Neuronal stem cell (in vitro differentiated cells): ENCODE measurements at regions not wholly inside any gene's neighbourhood (a gene's known extent, or its start where the extent isn't known, plus 50 kb on each side); places are given as distances from the start of the nearest gene placed in this dataset.
"Not testable (repeated sequence)": the region's sequence is repeated elsewhere in the genome, so short reads cannot be mapped to it uniquely, and the experiment has no call there.

Experiments used
- DNase-seq: peaks from one replicate; pipeline ENCODE4 v3.0.0-alpha.2; 2013; ENCODE audit warnings: low spot score
- H2AFZ ChIP-seq: one replicate; pipeline ENCODE4 v1.6.1; 2013; ENCODE audit warnings: mild to moderate bottlenecking, low read length, inconsistent platforms
- H2AK5ac ChIP-seq: 2 replicates; pipeline ENCODE4 v1.6.1; 2013; ENCODE audit warnings: low read depth, mild to moderate bottlenecking, inconsistent platforms, low read length, moderate library complexity, mixed read lengths
- H2BK120ac ChIP-seq: 2 replicates; pipeline ENCODE4 v1.6.1; 2013; ENCODE audit warnings: low read depth, mild to moderate bottlenecking, inconsistent platforms, low read length, moderate library complexity, mixed read lengths
- H2BK12ac ChIP-seq: one replicate; pipeline ENCODE4 v1.6.1; 2013; ENCODE audit warnings: low read length, inconsistent platforms
- H2BK15ac ChIP-seq: 2 replicates; pipeline ENCODE4 v1.6.1; 2013; ENCODE audit warnings: mild to moderate bottlenecking, low read length, inconsistent platforms, mixed read lengths
- H2BK5ac ChIP-seq: one replicate; pipeline ENCODE4 v1.6.1; 2013; ENCODE audit warnings: inconsistent platforms, mild to moderate bottlenecking, low read length, moderate library complexity
- H3K14ac ChIP-seq: one replicate; pipeline ENCODE4 v1.6.1; 2013; ENCODE audit warnings: low read length, inconsistent platforms
- H3K18ac ChIP-seq: 2 replicates; pipeline ENCODE4 v1.6.1; 2013; ENCODE audit warnings: low read length, inconsistent platforms
- H3K23ac ChIP-seq: 2 replicates; pipeline ENCODE4 v1.6.1; 2013; ENCODE audit warnings: low read depth, mild to moderate bottlenecking, mixed read lengths, low read length, inconsistent platforms; ENCODE audit not compliant: poor library complexity
- H3K27ac ChIP-seq: replicated peaks from 3 replicates; pipeline ENCODE4 v1.5.1; 2013; ENCODE audit warnings: low read length, inconsistent platforms
- H3K27me3 ChIP-seq, 3 experiments: 2 replicates each; pipeline ENCODE4 v1.6.1; 2013; ENCODE audit warnings: low read length in 3 of 3, mild to moderate bottlenecking in 2 of 3, inconsistent platforms in 1 of 3, low read depth in 1 of 3, mixed read lengths in 1 of 3, moderate library complexity in 1 of 3; ENCODE audit not compliant: control insufficient read depth in 3 of 3, insufficient read depth in 3 of 3
- H3K36me3 ChIP-seq, 2 donors: replicated peaks in 1 of 2; 2 replicates each; pipeline ENCODE4 v1.6.1; 2013; ENCODE audit warnings: low read length in 2 of 2; ENCODE audit not compliant: control insufficient read depth in 2 of 2, insufficient read depth in 2 of 2
- H3K4ac ChIP-seq: 2 replicates; pipeline ENCODE4 v1.6.1; 2013; ENCODE audit warnings: inconsistent platforms, mild to moderate bottlenecking, low read length, moderate library complexity
- H3K4me1 ChIP-seq, 2 donors: 1 replicate in 1 of 2; 2 replicates in 1 of 2; pipeline ENCODE4 v1.6.1; 2013; ENCODE audit warnings: low read length in 2 of 2, low read depth in 1 of 2; ENCODE audit not compliant: control insufficient read depth in 2 of 2, insufficient read depth in 1 of 2
- H3K4me2 ChIP-seq: one replicate; pipeline ENCODE4 v1.6.1; 2013; ENCODE audit warnings: mild to moderate bottlenecking, low read length, inconsistent platforms; ENCODE audit not compliant: insufficient read depth, poor library complexity, severe bottlenecking
- H3K4me3 ChIP-seq, 2 donors: 2 replicates each; pipeline ENCODE4 v1.5.1; 2013; ENCODE audit warnings: low read length in 2 of 2, mild to moderate bottlenecking in 2 of 2, inconsistent platforms in 1 of 2, moderate library complexity in 1 of 2
- H3K79me1 ChIP-seq: one replicate; pipeline ENCODE4 v1.6.1; 2013; ENCODE audit warnings: low read depth, mild to moderate bottlenecking, inconsistent platforms, low read length, moderate library complexity
- H3K9ac ChIP-seq: one replicate; pipeline ENCODE4 v1.6.1; 2013; ENCODE audit warnings: mild to moderate bottlenecking, low read depth, low read length, inconsistent platforms; ENCODE audit not compliant: poor library complexity
- H3K9me3 ChIP-seq, 2 donors: replicated peaks in 1 of 2; 2 replicates each; pipeline versions ENCODE3 to v1.6.1; 2013; ENCODE audit warnings: low read length in 2 of 2, mild to moderate bottlenecking in 2 of 2, inconsistent platforms in 1 of 2, low read depth in 1 of 2, mixed read lengths in 1 of 2, moderate library complexity in 1 of 2; ENCODE audit not compliant: control insufficient read depth in 2 of 2, insufficient read depth in 1 of 2
- H4K8ac ChIP-seq: one replicate; pipeline ENCODE4 v1.6.1; 2013; ENCODE audit warnings: low read depth, mild to moderate bottlenecking, inconsistent platforms, low read length, moderate library complexity
- H4K91ac ChIP-seq: one replicate; pipeline ENCODE4 v1.6.1; 2013; ENCODE audit warnings: low read length, low read depth, mild to moderate bottlenecking, inconsistent platforms; ENCODE audit not compliant: poor library complexity
- WGBS, 2 donors: extraction: QIAGEN DNeasy Blood & Tissue Kit; methylation state at CpG; one replicate each; pipeline ENCODE4 v1.1.7; 2013; ENCODE audit warnings: missing lambda C conversion rate in 2 of 2, mixed read lengths in 1 of 2; ENCODE audit not compliant: insufficient read length in 2 of 2, insufficient replicate concordance in 1 of 2; ENCODE audit errors: extremely low coverage in 2 of 2; 5-methylcytosine and 5-hydroxymethylcytosine counted together

GRCh38 chr5:109283086-109283485 is 126.7 kb downstream of the PJA2 start:
- H4K8ac ChIP-seq, H3K18ac ChIP-seq, H2BK120ac ChIP-seq, H2BK5ac ChIP-seq, H2BK15ac ChIP-seq, H3K27me3 ChIP-seq, H3K27ac ChIP-seq, H2AFZ ChIP-seq, H3K9ac ChIP-seq, H3K79me1 ChIP-seq, H3K9me3 ChIP-seq, H2BK12ac ChIP-seq, H3K36me3 ChIP-seq, H4K91ac ChIP-seq, H3K4ac ChIP-seq, H3K14ac ChIP-seq, H3K23ac ChIP-seq, H3K4me1 ChIP-seq, H2AK5ac ChIP-seq, H3K4me2 ChIP-seq, H3K4me3 ChIP-seq, DNase-seq: not testable (repeated sequence)
- WGBS, 2 donors: no CpG with 5 or more reads among the region's 1 CpG

GRCh38 chr5:109281136-109281690 is 128.6 kb downstream of the PJA2 start:
- Histone ChIP-seq H3K4me2 (no peak overlapping the region), H3K27ac (no peak overlapping the region), H3K79me1 (no peaks in the 10 kb centered on the region), H3K27me3 (no peaks in the 10 kb centered on the region), H3K4ac (no peak overlapping the region), H3K4me3 (no peak overlapping the region), H3K9me3 (peaks cover 0 to 2% of the 10 kb centered on the region in 2 donors), H3K14ac (no peak overlapping the region), H3K23ac (no peak overlapping the region), H2BK15ac (no peak overlapping the region), H2BK5ac (no peak overlapping the region), H4K8ac (no peak overlapping the region), H2BK12ac (no peak overlapping the region), H3K4me1 (no peaks in the 10 kb centered on the region), H4K91ac (no peak overlapping the region), H3K18ac (no peak overlapping the region), H3K36me3 (no peaks in the 10 kb centered on the region), H3K9ac (no peak overlapping the region), H2BK120ac (no peak overlapping the region), H2AK5ac (no peak overlapping the region), H2AFZ (no peak overlapping the region)
- no CpG with 5 or more reads among the region's 3 CpGs for WGBS, 2 donors
- no peak for DNase-seq

GRCh38 chr5:109278141-109278540 is 131.6 kb downstream of the PJA2 start:
- Histone ChIP-seq H3K4ac (no peak overlapping the region), H3K9me3 (peaks cover 0 to 2% of the 10 kb centered on the region in 2 donors), H2AFZ (no peak overlapping the region), H3K36me3 (no peaks in the 10 kb centered on the region), H3K27ac (no peak overlapping the region), H3K4me2 (no peak overlapping the region), H3K4me3 (no peak overlapping the region), H3K23ac (no peak overlapping the region), H2BK5ac (no peak overlapping the region), H4K91ac (no peak overlapping the region), H2BK15ac (no peak overlapping the region), H3K79me1 (no peaks in the 10 kb centered on the region), H3K4me1 (no peaks in the 10 kb centered on the region), H3K18ac (no peak overlapping the region), H2BK120ac (no peak overlapping the region), H4K8ac (no peak overlapping the region), H3K14ac (no peak overlapping the region), H3K9ac (no peak overlapping the region), H2BK12ac (no peak overlapping the region), H3K27me3 (no peaks in the 10 kb centered on the region), H2AK5ac (no peak overlapping the region)
- no peak for DNase-seq
- no CpG with 5 or more reads among the region's 2 CpGs for WGBS, 2 donors

DNA sequence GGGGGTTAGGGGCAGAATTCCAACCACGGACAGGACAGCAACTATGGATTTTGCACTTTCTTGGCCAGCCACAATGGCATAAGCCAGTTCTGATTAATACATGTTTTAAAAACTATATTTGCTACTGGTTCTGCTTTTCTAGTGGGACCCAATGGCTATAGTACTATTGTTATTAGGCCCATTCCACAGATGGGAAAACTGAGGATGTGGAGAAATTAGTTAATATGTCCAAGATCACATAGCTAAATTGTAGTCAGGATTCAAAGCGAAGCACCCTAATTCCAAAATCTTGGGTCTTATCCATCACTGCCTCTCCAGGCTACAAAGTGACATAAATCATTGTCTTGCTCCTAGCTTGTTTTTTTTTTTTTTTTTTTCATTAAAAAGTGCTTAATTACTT is 133.9 kb downstream of the PJA2 start:
- WGBS, 2 donors: no CpG with 5 or more reads among the region's 2 CpGs
- no peaks in the 10 kb centered on the region for H3K4me1 ChIP-seq
- no peaks in the 10 kb centered on the region for H3K36me3 ChIP-seq

More for the DNA sequence above, 133.9 kb downstream of the PJA2 start:
- Histone ChIP-seq H2BK5ac (no peak overlapping the region), H3K18ac (no peak overlapping the region), H3K9me3 (peaks cover 0 to 2% of the 10 kb centered on the region in 2 donors), H3K14ac (no peak overlapping the region), H3K9ac (no peak overlapping the region), H3K23ac (no peak overlapping the region), H3K27ac (no peak overlapping the region), H4K91ac (no peak overlapping the region), H2BK120ac (no peak overlapping the region), H2BK12ac (no peak overlapping the region), H2AK5ac (no peak overlapping the region), H3K4me2 (no peak overlapping the region), H3K79me1 (no peaks in the 10 kb centered on the region), H2BK15ac (no peak overlapping the region), H3K4ac (no peak overlapping the region), H2AFZ (no peak overlapping the region), H3K4me3 (no peak overlapping the region), H3K27me3 (no peaks in the 10 kb centered on the region), H4K8ac (no peak overlapping the region)
- DNase-seq: no peak
